DMS153 treated with DMSO at 0.1 percent for 48 hours (cell line): ENCODE measurements at regions not wholly inside any gene's neighbourhood (a gene's known extent, or its start where the extent isn't known, plus 50 kb on each side); places are given as distances from the start of the nearest gene placed in this dataset.

Experiments used
- DNase-seq: peaks from one replicate; lab custom pipeline; 2025; ENCODE audit not compliant: unreplicated experiment; lab: John Stamatoyannopoulos, UW

- DNase-seq: no peak
Observed at GRCh38 chr11:15483205-15483604, 368.5 kb downstream of the INSC start.

GRCh38 chr11:15484398-15484797 is 369.7 kb downstream of the INSC start:
- no peak for DNase-seq

GRCh38 chr11:15485432-15485831 is 370.7 kb downstream of the INSC start:
- DNase-seq: no peak

GRCh38 chr11:15489281-15489680 is 374.6 kb downstream of the INSC start:
- DNase-seq: no peak

- DNase-seq: no peak
Observed at GRCh38 chr11:15490535-15490934, 375.8 kb downstream of the INSC start.

GRCh38 chr11:15493066-15493465 is 378.3 kb downstream of the INSC start:
- no peak for DNase-seq

- DNase-seq: peak; percentile 7
Observed at GRCh38 chr11:15493921-15494620, 379.3 kb downstream of the INSC start.

- DNase-seq: no peak
Observed at GRCh38 chr11:15494740-15495139, 380.0 kb downstream of the INSC start.

GRCh38 chr11:15495462-15495861 is 380.7 kb downstream of the INSC start:
- no peak for DNase-seq

- DNase-seq: no peak
Observed at GRCh38 chr11:15497366-15497765, 382.6 kb downstream of the INSC start.

GRCh38 chr11:15499674-15500073 is 385.0 kb downstream of the INSC start:
- no peak for DNase-seq

GRCh38 chr11:15500643-15501042 is 385.9 kb downstream of the INSC start:
- DNase-seq: no peak

GRCh38 chr11:15501566-15501965 is 386.8 kb downstream of the INSC start:
- no peak for DNase-seq

- no peak for DNase-seq
Observed at GRCh38 chr11:15505155-15505554, 390.4 kb downstream of the INSC start.

- DNase-seq: no peak
Observed at GRCh38 chr11:15507592-15507991, 392.9 kb downstream of the INSC start.

- DNase-seq: no peak
Observed at GRCh38 chr11:15509082-15509481, 394.4 kb downstream of the INSC start.

GRCh38 chr11:15519124-15519791 is 404.5 kb downstream of the INSC start:
- DNase-seq: no peak

- DNase-seq: no peak
Observed at GRCh38 chr11:15519911-15520310, 405.2 kb downstream of the INSC start.

- DNase-seq: no peak
Observed at GRCh38 chr11:15523543-15523942, 408.8 kb downstream of the INSC start.

- DNase-seq: no peak
Observed at GRCh38 chr11:15525582-15525981, 410.9 kb downstream of the INSC start.

- no peak for DNase-seq
Observed at GRCh38 chr11:15526032-15526431, 411.3 kb downstream of the INSC start.

- no peak for DNase-seq
Observed at GRCh38 chr11:15526859-15527450, 412.2 kb downstream of the INSC start.
